ENCODE measurements at regions not wholly inside any gene's neighbourhood (a gene's known extent, or its start where the extent isn't known, plus 50 kb on each side); places are given as distances from the start of the nearest gene placed in this dataset.
A peak's percentile ranks its signal among the peaks of the same experiment; 100 is the strongest.
"Not testable (repeated sequence)": the region's sequence is repeated elsewhere in the genome, so short reads cannot be mapped to it uniquely, and the experiment has no call there.

DNA sequence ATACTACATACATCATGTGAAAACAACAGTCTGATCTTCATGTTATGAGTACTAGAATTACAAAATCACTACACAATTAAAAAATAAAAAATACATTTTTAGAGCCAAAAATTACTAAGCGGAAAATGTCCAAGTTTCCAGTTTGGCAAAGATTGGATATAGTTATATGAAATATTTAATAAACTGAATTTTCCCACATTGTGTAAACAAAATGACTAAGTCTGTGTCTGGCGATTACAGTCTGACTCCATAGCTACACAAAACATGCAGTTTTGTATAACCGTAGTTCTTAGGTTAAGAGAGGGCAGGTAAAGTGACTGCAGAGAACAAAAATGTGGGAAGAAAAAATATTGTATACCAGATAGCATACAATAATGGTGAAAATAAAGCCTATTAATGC, 59.2 kb upstream of the TMEM47 start:
- DNase-seq (ENCODE audit: low read depth) = no peak

DNA sequence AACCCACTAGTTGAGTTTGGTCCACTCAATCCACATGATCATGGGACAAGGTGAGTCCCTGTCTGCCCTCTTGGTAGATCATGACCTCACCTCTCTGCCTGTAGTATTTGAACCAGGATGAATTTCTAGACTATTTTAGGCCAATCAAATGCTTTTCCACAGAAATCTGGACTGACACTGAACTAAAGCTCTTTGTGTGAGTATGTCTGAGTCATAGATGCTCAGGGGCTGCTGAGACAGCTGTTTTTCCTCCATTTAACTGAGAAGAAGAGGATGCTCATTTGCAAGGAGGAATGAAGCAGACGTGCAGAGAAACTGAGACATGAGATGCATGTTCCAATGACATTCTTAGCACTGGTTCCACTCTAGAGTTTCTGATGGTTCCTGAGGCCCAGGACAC, 77.3 kb upstream of the TMEM47 start:
- peak; percentile 56 for DNase-seq (ENCODE audit: low read depth)

DNA sequence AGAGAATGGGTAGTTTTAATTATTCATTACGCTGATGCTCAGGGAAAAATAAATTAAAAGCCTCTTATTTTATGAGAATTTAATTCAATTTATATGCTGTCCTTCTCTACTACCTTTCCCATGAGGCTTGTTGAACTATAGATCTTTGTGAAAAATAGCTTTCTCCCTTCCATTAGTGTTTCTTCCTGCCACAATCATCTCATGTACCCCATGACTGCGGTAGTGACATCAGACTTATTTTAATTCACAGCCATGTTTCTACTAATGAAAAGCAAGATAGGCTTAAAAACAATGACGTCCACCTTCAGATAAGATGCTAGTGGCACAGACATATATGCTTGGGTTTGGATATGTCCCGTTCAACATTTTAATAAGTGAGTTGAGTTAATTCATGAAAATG, 87.4 kb upstream of the TMEM47 start:
- no peak for DNase-seq (ENCODE audit: low read depth)

DNA sequence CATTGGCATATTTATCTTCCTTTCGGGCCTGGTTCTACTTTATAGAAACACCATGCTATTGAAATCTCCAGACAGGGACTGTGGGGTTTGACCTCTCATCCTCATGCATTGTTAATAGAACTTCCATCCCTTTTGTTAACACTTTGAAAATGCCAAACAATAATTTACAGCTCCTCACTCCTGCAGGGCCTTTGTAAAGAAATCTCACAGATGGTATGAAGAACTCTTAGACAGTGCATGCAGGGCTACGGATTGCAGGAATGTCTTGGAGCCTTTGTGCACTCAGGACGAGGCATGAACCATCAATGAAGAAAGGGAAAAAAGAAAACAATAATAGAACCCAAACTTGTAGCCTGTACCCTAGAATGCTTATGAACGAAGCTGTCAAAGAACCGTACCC, 92.8 kb upstream of the TMEM47 start:
- no peak for DNase-seq (ENCODE audit: low read depth)

DNA sequence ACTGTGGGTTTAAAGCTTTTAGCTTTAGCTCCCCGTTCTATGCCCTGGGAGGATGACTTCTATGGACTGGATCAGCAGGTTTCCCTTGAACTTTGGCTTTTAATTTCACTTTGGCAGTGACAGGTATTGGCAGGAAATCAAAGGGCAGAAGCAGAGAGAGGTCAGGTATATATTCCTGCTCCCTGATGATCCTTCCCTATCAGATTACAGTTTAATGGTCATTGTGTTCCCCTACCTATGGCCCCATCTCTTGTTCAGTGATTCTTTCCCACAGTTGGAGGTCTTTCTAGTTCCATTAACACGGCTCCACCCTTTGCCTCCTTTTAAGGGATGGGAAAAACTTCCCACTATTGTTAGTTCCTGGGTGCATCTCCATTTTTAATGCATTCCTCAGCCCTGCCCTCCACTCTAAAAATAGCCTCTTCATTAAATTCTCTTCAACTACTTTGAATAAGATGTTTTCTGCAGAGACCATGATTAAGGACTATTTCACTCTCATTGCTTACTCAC, 107.8 kb upstream of the TMEM47 start:
- DNase-seq (ENCODE audit: low read depth) = no peak

DNA sequence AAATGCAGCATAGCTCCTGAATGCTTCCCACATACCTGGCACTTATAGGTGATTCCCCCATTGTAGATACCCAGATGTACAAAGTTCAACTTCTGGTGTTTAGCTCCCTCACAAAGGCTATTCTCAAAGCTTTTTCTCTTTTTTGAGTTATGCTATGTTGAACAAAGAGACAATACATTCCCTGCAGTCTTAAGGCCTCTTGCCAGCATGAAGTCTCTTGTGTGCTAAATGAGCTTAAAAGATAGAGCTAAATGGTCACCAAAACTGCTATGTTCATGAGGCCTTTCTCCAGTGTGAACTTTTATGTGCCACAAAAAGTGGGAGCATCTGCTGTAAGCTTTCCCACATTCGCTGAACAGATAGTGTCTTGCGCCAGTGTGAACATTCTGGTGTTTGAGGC, 111.2 kb upstream of the TMEM47 start:
- no peak for DNase-seq (ENCODE audit: low read depth)

DNA sequence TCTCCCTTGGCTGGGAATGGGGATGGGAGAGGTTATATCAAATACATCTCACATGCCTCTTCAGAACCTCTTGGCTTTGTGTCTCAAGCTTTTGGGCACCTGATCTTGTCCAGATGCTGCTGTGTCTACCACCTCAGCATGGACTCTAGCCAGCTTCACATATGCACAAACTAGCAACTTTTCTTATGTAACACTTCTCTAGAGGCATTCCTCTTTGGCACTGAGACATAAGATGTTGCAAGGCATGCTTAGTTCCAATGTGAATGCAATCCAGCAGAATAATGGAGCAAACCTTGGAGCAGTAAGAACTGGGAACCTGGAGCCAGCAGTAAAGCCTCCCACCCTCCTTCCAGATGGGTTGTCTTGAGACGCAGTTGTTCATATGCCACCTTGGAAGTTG, 113.4 kb upstream of the TMEM47 start:
- no peak for DNase-seq (ENCODE audit: low read depth)

DNA sequence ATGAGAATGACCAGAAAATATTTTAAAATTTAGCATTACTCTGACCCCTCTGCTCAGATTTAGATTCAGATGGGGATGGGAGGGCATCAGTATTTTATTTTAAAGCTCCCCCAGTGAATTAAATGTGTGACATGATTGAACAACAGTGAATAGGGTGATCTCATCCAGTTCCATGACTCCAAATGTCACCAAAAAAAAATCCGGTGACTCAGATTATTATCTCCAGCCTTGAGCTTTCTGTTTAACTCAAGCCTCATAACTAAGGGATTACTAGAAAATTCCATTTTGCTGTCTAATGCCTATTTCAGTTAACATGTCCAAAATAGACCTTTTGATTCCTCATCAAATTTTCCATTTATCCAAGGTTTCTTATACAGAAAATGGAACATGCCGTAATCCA, 121.8 kb upstream of the TMEM47 start:
- DNase-seq (ENCODE audit: low read depth) = peak; percentile 62

DNA sequence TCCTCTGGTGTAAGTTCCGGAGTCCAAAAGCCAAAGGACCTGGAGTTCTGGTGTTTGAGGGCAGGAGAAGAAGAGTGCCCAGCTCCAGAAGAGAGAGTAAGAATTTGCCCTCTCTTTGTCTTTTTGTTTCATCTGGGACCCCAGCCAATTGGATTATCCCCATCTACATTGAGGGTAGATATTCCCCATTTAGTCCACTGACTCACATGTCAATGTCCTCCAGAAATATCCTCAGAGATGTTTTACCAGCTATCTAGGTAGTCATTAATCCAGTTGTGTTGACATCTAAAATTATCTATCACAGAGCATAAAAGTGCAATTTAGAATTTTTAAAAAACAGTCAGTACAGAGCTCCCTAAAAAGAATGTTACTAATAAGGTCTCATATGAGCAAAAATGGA, 132.9 kb upstream of the TMEM47 start:
- DNase-seq (ENCODE audit: low read depth) = no peak

DNA sequence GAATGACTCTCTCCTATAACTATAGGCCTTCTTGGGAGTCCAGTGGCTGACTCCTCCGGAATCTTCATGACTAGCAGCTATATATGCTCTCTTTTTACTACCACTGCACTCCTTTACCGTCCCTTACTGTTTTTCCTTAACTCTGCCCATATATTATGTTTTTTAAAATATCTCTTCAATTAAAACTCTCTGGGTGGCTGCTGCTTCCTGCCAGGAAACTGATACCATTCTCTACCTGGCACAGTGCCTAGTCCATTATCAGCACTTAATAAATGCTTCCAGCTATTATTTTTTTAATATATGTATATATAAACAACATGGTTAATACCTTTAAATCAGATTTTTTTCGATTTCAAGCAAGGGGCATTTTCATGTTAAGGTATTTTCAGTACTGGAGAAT, 136.6 kb upstream of the FAM47B start:
- no peak for DNase-seq (ENCODE audit: low read depth)

DNA sequence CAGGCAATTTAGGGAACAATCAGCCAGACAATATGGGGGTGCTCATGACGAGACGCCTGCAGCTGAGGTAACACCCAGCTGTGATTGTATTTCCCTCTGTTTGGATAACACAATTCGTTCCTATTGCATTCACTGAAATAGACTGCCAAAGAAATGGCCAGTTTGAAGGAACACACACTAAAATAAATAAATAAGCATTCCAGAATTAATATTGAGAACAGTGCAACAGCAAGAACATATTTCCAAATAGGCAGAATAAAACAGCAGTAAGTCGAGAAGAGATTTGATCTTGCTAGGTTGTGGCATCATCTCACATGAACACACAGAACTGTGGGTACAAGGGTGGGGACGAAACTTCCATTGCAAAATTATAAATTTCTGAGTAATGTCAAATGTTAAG, 133.5 kb upstream of the FAM47B start:
- no peak for DNase-seq (ENCODE audit: low read depth)

DNA sequence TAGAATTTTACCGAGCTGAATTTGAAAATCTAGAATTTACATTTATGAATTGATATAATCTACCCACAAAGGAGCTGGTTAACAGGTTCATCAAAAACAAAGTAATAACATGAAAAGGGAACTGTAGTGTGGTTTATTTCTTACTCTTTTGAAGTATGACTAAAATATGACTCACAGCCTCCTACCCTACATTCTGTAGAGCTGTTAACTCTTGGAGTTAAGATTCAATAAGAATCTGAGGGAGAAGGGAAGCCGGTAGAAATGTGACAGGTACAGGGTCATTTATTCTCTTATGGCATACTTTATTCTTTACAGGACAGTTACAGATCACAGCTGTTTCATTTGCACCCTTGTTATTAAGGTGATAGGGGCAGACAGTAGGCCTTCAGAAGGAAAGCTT, 132.2 kb upstream of the FAM47B start:
- peak; percentile 61 for DNase-seq (ENCODE audit: low read depth)

DNA sequence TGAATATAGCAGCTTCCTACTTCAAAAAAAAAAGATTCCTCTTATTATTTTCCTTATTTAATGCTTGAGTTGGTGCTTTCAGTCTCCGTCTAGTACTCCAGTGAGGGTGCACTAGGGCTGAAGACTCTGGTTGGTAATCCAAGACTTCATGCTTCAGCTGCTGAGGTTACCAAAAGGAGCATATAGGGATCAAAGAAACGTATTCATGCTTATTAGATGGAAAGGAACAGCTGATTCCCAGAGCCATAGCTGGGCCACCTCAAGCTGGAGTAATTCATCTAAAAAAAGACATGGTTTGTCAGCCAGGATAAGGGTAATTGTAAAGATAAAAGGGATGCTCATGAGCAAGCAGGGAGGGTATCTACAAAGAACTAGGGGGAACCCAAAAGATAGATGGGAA, 131.7 kb upstream of the FAM47B start:
- no peak for DNase-seq (ENCODE audit: low read depth)

DNA sequence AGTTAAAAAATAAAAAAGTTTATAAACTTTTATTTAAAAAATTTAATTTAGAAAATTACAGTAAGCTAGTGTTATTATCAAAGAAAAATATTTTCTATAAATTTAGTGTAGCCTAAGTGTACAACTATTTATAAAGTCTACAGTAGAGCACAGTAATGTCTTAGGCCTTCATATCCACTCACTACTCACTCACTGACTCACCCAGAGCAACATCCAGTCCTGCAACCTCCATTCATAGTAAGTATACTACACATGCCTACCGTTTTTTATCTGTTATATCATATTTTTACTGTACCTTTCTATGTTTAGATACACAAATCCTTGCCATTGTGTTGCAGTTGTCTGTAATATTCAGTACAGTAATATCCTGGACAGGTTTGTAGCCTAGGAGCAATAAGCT, 129.0 kb upstream of the FAM47B start:
- peak; percentile 33 for DNase-seq (ENCODE audit: low read depth)

DNA sequence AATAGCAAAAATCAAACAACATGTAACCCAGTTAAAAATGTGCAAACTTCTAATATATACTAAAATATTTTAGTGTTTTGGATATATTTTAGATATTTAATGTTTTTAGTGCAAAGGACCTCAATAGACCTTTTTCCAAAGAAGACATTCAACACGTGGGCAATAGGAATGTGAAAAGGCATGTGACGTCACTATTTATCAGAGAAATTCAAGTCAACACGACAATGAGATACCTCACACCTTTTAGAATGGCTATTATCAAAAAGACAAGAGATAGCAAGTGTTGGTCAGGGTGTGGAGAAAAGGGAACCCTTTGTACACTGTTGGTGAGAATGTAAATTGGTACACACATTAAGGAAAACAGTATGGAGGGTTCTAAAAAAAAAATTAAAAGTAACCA, 115.6 kb upstream of the FAM47B start:
- DNase-seq (ENCODE audit: low read depth) = no peak

DNA sequence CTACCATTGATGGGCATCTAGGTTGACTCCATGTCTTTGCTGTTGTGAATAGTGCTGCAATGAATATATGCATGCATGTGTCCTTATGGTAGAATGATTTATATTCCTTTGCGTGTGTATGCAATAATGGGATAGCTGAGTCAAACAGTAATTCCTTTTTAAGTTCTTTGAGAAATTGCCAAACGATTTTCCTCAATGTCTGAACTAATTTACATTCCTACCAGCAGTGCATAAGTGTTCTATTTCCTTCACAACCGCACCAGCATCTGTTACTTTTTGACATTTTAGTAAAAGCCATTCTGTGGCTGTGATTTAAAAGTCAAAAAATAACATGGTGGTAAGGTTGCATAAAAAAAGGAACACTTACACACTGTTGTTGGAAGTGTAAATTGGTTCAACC, 103.1 kb upstream of the FAM47B start:
- DNase-seq (ENCODE audit: low read depth) = no peak

DNA sequence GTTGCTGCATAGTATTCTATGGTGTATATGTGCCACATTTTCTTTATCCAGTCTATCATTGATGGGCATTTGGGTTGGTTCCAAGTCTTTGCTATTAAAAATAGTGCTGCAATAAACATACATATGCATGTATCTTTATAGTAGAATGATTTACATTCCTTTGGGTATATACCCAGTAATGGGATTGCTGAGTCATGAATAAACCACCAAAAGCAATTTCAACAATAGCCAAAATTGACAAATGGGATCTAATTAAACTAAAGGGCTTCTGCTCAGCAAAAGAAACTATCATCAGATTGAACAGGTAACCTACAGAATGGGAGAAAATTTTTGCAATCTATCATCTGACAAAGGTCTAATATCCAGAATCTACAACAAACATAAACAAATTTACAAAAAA, 101.4 kb upstream of the FAM47B start:
- not testable (repeated sequence) for DNase-seq (ENCODE audit: low read depth)

DNA sequence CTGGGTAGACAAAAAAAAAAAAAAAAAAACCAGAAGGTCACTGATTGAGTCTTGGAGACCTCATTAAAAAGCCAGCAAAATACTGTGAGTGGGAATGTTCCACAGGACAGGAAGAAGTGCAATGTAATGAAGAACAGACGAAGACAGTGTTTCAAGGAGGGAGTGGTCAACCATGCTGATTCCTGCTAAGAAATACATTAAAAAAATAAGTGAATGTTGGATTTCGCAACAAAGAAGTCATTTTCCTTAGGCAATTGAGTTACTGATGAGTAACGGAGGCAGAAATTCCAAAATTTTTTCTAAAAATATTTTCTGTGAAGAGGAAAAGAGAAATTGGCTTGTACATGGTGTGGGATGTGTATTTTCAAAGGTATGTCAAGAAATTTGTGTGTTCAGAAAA, 94.3 kb upstream of the FAM47B start:
- DNase-seq (ENCODE audit: low read depth) = peak; percentile 6

DNA sequence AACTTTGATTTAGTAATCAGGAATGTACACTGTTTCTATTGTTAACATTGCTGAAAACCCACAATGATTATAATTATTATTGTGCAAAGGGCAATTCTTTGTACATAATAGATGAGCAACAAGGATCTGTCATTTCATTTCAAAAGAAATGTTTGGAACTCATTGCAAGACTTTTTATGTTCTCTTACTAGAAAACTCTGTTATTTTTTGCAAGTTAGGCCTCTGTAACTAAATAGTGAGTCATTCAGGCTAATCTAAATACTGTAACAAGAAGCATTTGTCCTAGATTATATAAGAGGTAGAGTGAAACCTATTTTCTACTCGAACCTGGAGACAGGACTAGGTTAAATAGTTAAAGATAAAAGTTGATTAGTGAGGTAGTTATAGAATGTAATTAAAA, 93.2 kb upstream of the FAM47B start:
- no peak for DNase-seq (ENCODE audit: low read depth)

DNA sequence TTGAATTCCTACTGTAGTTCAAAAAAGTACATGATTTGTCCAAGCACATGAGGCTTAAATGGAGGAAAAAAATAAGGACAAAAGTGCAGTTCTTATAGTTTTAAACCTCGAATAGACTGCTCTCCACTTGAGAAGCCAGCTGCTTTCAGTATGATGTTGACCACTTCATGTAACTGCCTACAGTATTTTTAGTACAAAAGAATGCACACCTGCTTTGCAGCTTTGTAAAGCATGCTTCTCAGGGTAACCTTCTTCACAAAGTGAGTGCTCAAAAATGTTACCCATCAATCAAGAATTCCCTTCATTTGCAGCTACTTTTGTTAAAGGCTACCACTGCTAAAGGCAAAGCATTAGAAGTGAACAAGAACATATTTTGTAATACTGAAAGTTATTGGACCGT, 83.4 kb upstream of the FAM47B start:
- DNase-seq (ENCODE audit: low read depth) = no peak

DNA sequence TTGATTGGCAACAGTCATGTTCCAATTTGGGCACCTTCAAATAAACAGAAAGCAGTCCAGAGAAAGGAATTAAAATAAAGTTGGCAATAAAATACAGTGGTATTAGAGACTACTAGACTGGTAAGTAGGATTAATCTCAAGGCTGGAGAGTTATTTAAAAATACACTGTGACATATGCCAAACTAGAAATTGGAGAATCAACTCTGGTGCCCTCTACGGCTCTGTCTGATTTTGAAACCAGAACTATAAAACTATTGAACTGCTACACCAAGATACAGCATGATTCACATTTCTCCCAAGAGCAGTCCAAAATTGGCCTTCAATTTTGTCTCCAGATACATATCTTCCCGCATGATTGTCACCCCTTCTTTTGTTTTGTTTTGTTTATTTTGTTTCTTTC, 78.7 kb upstream of the FAM47B start:
- no peak for DNase-seq (ENCODE audit: low read depth)

DNA sequence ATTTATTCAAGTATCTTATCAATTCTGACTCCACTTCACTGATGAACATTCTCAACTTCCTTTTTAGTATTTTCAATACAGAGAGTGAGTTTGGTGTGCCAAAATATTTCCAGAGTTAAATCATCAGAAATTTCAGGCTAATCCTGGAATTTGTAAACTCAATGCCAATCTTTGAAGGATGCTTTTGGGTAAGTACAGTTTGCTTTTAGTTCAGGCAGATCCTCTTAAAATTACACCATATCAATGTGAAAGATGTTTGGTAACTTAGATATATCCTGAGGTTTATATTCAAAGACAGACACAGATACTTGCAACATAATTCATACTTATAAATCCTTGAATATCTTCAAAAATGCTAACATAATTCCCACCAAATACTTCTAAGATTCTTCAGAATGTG, 76.0 kb upstream of the FAM47B start:
- DNase-seq (ENCODE audit: low read depth) = no peak

DNA sequence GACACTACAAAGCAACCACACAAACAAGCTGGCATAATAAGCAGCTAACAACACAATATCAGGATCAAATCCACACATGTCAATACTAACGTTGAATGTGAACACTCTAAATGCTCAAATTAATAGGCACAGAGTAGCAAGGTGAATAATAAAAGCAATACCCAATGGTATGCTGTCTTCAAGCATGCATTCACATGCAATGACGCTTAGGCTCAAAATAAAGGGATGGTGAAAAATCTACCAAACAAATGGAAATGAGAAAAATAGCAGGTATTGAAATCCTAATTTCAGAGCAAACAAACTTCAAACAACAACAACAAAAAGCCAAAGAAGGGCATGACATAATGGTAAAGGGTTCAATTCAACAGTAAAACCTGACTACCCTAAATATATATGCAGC, 74.0 kb upstream of the FAM47B start:
- no peak for DNase-seq (ENCODE audit: low read depth)

DNA sequence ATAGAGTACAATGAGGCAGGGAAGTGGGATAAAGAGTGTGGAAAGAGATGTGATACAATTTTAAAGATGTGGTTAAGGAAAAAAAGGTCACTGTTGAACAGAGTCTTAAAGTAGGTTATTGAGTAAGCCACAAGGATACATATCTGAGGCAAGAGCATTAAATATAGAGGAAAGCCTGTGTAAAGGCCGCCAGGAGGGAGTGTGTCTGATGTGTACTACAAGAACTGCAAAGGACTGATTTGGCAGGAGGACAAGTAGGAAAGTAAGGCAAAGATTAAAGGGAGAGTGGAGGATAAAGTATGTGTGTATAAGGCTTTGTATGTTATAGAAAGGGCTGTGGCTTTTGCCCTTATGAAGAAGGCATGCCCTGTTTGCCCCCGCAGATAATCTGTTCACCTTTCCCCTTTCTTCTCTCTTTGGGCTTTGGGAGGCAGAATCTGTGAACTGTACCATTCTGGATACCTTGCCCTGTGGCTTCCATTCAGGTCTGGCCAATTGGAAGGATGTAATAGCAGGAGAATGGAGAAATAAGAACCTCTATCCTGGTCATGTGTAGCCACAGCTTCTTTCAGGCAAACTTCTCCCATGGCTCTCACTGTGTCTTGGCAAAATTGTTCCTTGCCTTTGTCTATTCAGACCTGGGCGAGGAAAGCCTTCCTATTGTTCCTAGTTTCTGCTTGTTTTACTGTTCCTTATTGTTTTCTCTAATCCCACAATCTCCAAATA, 68.9 kb upstream of the FAM47B start:
- no peak for DNase-seq (ENCODE audit: low read depth)

Measured in HT1080 (cell line).